Liver (tissue), 8 donors: ENCODE measurements at regions not wholly inside any gene's neighbourhood (a gene's known extent, or its start where the extent isn't known, plus 50 kb on each side); places are given as distances from the start of the nearest gene placed in this dataset.

Source experiments
- DNase-seq: peaks from one replicate; pipeline ENCODE4 v3.0.0-alpha.2; 2017; ENCODE audit warnings: low spot score
- H3K27ac ChIP-seq, 2 donors: one replicate each; pipeline ENCODE4 v1.7.0; 2013; ENCODE audit warnings: inconsistent platforms in 2 of 2, low read length in 2 of 2, control low read depth in 1 of 2, low read depth in 1 of 2, mild to moderate bottlenecking in 1 of 2
- H3K27me3 ChIP-seq, 4 donors: one replicate each; pipeline versions ENCODE4 v1.6.1 to v1.7.0; 2013; ENCODE audit warnings: low read length in 3 of 4, inconsistent platforms in 1 of 4, mild to moderate bottlenecking in 1 of 4, moderate library complexity in 1 of 4; ENCODE audit not compliant: control insufficient read depth in 4 of 4, insufficient read depth in 4 of 4
- H3K36me3 ChIP-seq, 4 donors: one replicate each; pipeline versions ENCODE4 v1.6.1 to v1.7.0; 2013; ENCODE audit warnings: low read length in 3 of 4, mild to moderate bottlenecking in 3 of 4, low read depth in 1 of 4, moderate library complexity in 1 of 4; ENCODE audit not compliant: control insufficient read depth in 4 of 4, insufficient read depth in 3 of 4
- H3K4me1 ChIP-seq, 4 donors: one replicate each; pipeline versions ENCODE4 v1.6.1 to v1.7.0; 2013; ENCODE audit warnings: low read length in 3 of 4, mild to moderate bottlenecking in 3 of 4, moderate library complexity in 1 of 4; ENCODE audit not compliant: control insufficient read depth in 4 of 4, insufficient read depth in 4 of 4
- H3K4me3 ChIP-seq, 3 donors: one replicate each; pipeline versions ENCODE4 v1.6.1 to v1.7.0; 2013; ENCODE audit warnings: low read length in 3 of 3, control low read depth in 1 of 3, low read depth in 1 of 3, mild to moderate bottlenecking in 1 of 3
- H3K9ac ChIP-seq, 2 donors: one replicate each; pipeline ENCODE4 v1.7.0; 2013; ENCODE audit warnings: low read length in 2 of 2, mild to moderate bottlenecking in 2 of 2, moderate library complexity in 2 of 2, control low read depth in 1 of 2, low read depth in 1 of 2
- H3K9me3 ChIP-seq, 4 donors: one replicate each; pipeline versions ENCODE4 v1.6.1 to v1.7.0; 2013; ENCODE audit warnings: low read length in 3 of 4; ENCODE audit not compliant: control insufficient read depth in 4 of 4
- ATF3 ChIP-seq: IDR thresholded peaks from 2 replicates; pipeline ENCODE4 v1.6.1; 2016; ENCODE audit warnings: antibody characterized with exemption
- CTCF ChIP-seq: fragments of 150-350 bp; IDR thresholded peaks from 2 replicates; pipeline ENCODE4 v1.5.1; 2017; ENCODE audit warnings: improper control_type of control experiment, low read depth, low read length; ENCODE audit not compliant: missing input control
- EGR1 ChIP-seq, 2 donors: IDR thresholded peaks; 2 replicates each; pipeline ENCODE4 v1.6.1; 2016 to 2018; ENCODE audit warnings: antibody characterized with exemption in 2 of 2, low read depth in 2 of 2
- FOXA1 ChIP-seq: IDR thresholded peaks from 2 replicates; pipeline ENCODE4 v1.6.1; 2016; ENCODE audit warnings: antibody characterized with exemption
- FOXA2 ChIP-seq: IDR thresholded peaks from 2 replicates; pipeline ENCODE4 v1.6.1; 2016; ENCODE audit warnings: antibody characterized with exemption
- GABPA ChIP-seq, 2 donors: IDR thresholded peaks in 1 of 2; conservative IDR thresholded peaks in 1 of 2; 2 replicates each; pipeline ENCODE4 v1.6.1; 2016; ENCODE audit warnings: antibody characterized with exemption in 2 of 2, mild to moderate bottlenecking in 1 of 2, moderate library complexity in 1 of 2
- HNF4A ChIP-seq, 2 donors: conservative IDR thresholded peaks; 2 replicates each; pipeline ENCODE4 v1.6.1; 2016; ENCODE audit warnings: antibody characterized with exemption in 2 of 2, mild to moderate bottlenecking in 2 of 2
- HNF4G ChIP-seq: IDR thresholded peaks from 2 replicates; pipeline ENCODE4 v1.6.1; 2016; ENCODE audit warnings: antibody characterized with exemption
- JUND ChIP-seq, 2 donors: IDR thresholded peaks; 2 replicates each; pipeline ENCODE4 v1.6.1; 2016; ENCODE audit warnings: antibody characterized with exemption in 2 of 2
- MAX ChIP-seq: IDR thresholded peaks from 2 replicates; pipeline ENCODE4 v1.6.1; 2016; ENCODE audit warnings: antibody characterized with exemption
- NR2F2 ChIP-seq: IDR thresholded peaks from 2 replicates; pipeline ENCODE4 v1.6.1; 2016; ENCODE audit warnings: antibody characterized with exemption
- RAD21 ChIP-seq, 2 donors: IDR thresholded peaks; 2 replicates each; pipeline ENCODE4 v1.6.1; 2016; ENCODE audit warnings: antibody characterized with exemption in 2 of 2, mild to moderate bottlenecking in 2 of 2
- REST ChIP-seq: IDR thresholded peaks from 2 replicates; pipeline ENCODE4 v1.6.1; 2016; ENCODE audit warnings: antibody characterized with exemption, mild to moderate bottlenecking
- RXRA ChIP-seq, 2 donors: IDR thresholded peaks; 2 replicates each; pipeline ENCODE4 v1.6.1; 2017 to 2018; ENCODE audit warnings: antibody characterized with exemption in 2 of 2, mild to moderate bottlenecking in 1 of 2
- SP1 ChIP-seq: IDR thresholded peaks from 2 replicates; pipeline ENCODE4 v1.6.1; 2018; ENCODE audit warnings: antibody characterized with exemption, mild to moderate bottlenecking
- TAF1 ChIP-seq: conservative IDR thresholded peaks from 2 replicates; pipeline ENCODE4 v1.6.1; 2016; ENCODE audit warnings: antibody characterized with exemption, mild to moderate bottlenecking
- YY1 ChIP-seq: IDR thresholded peaks from 2 replicates; pipeline ENCODE4 v1.6.1; 2016; ENCODE audit warnings: antibody characterized with exemption, mild to moderate bottlenecking
- ZBTB33 ChIP-seq: IDR thresholded peaks from 2 replicates; pipeline ENCODE4 v1.6.1; 2016; ENCODE audit warnings: antibody characterized with exemption
- WGBS: extraction: QIAGEN DNeasy Blood & Tissue Kit; methylation state at CpG from one replicate; pipeline ENCODE4 v1.1.7; 2013; 5-methylcytosine and 5-hydroxymethylcytosine counted together
- donor health status: healthy.
- donor health status: healthy.
- donor health status: healthy.
- donor health status: healthy.
- donor health status: healthy.

GRCh38 chr3:82927309-82928253, 1166.1 kb upstream of the GBE1 start:
- Histone ChIP-seq H3K9me3 (peaks cover 0 to under 1% (median 0%) of the 10 kb centered on the region in 4 donors), H3K9ac (peak overlapping the region in 1 of 2 donors; percentile 31), H3K27ac (peak overlapping the region; percentile 41 to 42), H3K27me3 (no peaks in the 10 kb centered on the region), H3K4me3 (no peak overlapping the region), H3K4me1 (peaks cover 0 to 11% (median 3%) of the 10 kb centered on the region in 4 donors), H3K36me3 (no peaks in the 10 kb centered on the region)
- TF ChIP-seq TAF1 (no peak), RXRA (IDR thresholded peaks at IDR 0.05) (peak in 1 of 2 donors; percentile 57), HNF4A (conservative IDR thresholded peaks at IDR 0.05) (peak; percentile 79 to 93), RAD21 (IDR thresholded peaks at IDR 0.05) (peak in 1 of 2 donors; percentile 37), FOXA2 (peak; percentile 86), REST (peak; percentile 27), GABPA (IDR thresholded peaks at IDR 0.05 in 1 of 2, conservative IDR thresholded peaks at IDR 0.05 in 1 of 2) (no peak), ATF3 (peak; percentile 38), NR2F2 (no peak), EGR1 (IDR thresholded peaks at IDR 0.05; ENCODE audit: low read depth in 2 of 2) (peak in 1 of 2 donors; percentile 34), HNF4G (no peak), JUND (IDR thresholded peaks at IDR 0.05) (peak; percentile 14 to 68), SP1 (peak; percentile 59), YY1 (peak; percentile 53), MAX (no peak), ZBTB33 (peak; percentile 48), CTCF (no peak), FOXA1 (peak; percentile 62)
- 45% methylated on average over 5 of the region's 5 CpGs for WGBS
- DNase-seq, result no peak
